Activated CD4-positive, alpha-beta T cell treated with anti-CD3 and anti-CD28 coated beads, Interleukin-2, amount 50 U/mL, for 48 hours (primary cell): ENCODE measurements at regions not wholly inside any gene's neighbourhood (a gene's known extent, or its start where the extent isn't known, plus 50 kb on each side); places are given as distances from the start of the nearest gene placed in this dataset.
"Not testable (repeated sequence)": the region's sequence is repeated elsewhere in the genome, so short reads cannot be mapped to it uniquely, and the experiment has no call there.

Source experiments
- DNase-seq, 2 experiments: peaks; one replicate each; pipeline ENCODE4 v3.0.0-alpha.2; 2020

DNA sequence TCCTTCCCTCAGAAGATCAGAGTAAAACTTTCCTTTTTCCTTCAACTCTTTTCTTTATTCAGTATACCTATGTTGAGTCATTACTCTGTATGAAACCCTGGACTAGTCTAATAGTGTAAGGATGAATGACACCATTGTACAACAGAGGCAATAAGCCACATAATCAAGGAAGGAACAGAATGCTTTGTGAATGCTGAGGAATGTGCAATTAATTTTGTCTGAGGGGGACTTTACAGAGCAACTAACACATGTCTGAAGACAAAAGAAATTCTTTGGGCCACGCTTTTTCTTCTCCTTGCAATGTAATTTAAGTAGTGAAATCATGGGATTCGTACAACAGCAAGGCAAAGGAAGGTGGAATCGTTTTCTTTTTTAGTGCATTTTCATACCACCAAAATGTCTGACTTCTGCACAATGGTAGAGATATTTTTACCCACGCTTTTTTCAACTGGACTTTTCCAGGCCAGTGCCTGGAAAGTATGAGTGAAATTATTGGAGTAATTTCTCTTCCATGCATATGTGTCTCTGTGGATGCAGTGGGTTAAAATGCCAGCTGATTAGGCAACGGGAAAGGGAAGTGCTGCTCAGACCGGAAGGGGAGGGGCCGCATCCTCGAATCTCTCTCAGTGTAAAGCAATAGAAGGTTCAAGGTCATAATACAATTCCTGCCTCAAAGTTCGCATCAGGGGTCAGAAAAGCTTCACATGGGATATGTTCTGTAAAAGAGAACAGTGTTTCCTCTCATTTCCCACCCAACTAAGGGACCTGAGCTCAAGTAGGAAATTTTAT, 89.9 kb upstream of the MTHFD1L start:
- no peak for DNase-seq

DNA sequence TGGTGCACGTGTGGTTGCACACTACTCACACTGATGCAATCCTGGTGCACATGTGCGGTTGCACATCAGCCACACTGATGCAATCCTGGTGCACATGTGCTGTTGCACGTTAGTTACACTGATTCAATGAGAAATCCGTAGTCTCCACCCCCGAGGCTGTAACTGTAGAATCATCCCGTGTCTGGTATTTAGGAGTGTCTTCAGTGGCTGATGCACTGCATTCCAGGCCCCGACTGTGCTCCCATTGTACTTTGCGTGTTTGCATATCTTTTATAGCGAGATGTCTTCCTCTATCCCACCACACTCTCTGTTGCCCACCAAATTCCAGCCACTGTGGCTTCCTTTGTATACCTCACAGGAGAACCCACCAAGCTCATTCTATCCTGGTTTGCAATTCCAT, 87.8 kb upstream of the MTHFD1L start:
- no peak for DNase-seq

DNA sequence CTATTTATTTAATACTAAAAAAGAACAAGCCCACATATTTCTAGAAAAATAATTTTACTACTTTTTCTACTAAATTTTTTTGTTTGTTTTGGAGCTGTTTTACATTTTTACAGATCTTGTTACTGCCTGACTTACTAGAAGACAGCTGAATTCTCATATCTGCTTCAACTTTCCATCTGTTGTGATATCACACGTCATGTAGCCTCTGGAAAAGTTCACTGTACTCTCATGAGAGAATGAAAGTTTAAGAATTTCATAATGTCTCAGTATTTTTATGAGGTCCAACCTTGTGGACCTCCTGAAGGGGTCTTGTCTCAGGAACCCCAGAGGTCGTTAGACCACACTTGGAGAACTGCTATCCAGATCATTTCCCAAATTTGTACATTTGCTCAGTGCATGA, 81.7 kb upstream of the MTHFD1L start:
- DNase-seq, result no peak

DNA sequence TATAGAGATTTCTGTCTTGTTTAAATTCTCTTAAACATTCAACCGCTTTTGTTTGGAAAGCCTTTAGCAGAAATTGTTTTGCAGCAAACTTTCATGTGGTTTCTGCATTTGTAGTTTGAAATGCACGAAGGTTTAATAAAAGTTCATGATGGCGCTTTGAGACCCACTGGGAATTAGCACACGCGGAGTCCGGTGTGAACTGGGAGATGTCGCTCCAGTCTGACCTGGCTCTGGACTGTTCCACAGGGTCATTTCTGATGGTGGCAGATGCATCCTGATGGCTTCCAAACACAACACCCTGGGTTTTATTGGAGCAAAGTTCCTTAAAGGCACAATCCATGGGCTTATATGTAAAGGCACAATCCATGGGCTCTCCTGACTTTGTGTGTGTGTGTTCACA, 78.1 kb upstream of the MTHFD1L start:
- no peak for DNase-seq

DNA sequence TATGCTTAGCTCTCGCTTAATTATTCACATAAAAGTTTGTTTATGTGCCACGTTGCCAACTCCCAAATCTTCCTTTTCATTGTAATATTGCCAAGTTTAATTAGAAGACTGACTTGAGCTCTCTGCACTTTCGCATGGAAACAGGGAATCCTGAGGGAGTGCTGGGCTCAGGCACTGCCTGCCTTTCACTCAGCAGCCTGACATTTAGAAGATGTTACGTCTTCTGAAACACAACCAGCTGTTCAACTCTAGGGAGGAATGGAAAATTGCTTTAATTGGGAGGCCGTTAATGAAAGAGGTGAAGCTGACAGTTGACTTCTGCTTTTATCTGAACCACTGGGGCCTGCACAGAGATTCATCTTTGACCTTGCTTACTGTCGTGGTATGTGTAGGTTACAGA, 77.4 kb upstream of the MTHFD1L start:
- no peak for DNase-seq

DNA sequence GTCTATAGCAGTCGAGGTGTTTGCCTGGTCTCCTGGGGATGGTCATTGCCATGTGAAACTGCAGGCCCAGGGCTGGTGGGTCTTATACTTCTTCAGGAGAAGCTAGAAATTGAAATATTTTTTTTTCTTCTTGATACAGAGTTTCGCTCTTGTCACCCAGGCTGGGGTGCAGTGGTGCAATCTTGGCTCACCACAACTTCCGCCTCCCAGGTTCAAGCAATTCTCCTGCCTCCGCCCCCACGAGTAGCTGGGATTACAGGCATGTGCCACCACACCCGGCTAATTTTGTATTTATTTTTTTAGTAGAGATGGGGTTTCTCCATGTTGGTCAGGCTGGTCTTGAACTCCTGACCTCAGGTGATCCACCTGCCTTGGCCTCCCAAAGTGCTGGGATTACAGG, 75.6 kb upstream of the MTHFD1L start:
- DNase-seq, result not testable (repeated sequence)

DNA sequence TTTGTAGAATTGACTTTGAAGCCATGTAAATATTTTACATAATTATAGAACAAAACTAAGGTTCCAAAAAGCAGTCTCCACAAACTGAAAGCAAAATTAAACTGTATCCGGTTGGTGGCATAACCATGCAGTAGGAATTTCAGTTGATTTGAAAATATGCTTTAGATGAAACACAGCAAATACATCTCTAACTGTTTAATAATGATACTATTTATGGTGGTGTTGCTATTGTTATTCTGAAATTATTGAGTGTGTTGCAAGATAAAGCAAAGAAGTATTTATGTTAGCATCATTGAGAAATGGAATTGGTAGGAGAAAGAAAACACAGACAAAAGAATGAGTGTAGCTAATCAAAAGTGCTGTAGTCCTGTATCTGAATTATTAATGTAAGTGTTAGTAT, 73.8 kb upstream of the MTHFD1L start:
- DNase-seq, result no peak

DNA sequence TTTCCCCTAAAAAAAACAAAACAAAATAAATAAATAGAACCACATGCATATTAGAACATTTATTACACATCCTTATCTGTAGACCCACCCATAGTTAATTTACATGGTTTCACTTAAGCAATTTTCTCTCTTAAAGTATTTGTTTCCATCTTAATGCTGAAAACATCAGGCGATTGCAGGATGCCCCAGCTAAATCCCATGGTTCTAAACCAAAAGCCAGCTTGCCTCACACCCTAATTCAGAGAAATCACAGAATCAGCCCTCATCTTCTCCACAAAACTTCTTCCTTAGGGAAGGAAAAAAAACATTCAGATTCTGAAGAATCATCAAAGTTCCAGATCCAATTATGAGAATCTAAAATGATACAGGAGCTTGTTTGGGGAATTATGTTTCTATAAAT, 67.6 kb upstream of the MTHFD1L start:
- DNase-seq, result no peak

DNA sequence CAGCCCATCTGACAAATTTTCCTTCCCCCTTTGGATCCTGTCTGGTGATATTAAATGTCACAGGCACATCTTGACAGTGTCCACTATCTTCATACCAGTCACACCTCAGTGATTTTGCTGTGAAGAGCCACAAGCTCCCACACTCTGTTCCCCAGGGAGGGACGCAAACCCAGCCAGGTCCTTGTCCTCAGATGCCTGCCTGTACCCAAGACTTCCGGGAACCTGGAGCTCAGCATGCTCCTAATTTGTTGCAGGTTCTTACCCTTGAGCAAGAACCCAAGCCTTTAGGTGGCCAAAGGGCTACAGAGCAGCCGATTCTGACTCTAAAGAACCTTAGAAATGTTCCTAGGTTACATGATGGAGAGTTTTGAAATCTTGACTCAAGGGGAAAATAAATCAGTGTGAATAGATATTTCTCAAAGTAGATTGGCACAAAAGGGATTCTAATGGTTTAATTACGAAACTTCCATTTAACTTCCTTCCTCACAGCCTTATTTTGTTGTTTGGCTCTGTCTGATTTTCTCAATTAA, 66.2 kb upstream of the MTHFD1L start:
- DNase-seq, result no peak

DNA sequence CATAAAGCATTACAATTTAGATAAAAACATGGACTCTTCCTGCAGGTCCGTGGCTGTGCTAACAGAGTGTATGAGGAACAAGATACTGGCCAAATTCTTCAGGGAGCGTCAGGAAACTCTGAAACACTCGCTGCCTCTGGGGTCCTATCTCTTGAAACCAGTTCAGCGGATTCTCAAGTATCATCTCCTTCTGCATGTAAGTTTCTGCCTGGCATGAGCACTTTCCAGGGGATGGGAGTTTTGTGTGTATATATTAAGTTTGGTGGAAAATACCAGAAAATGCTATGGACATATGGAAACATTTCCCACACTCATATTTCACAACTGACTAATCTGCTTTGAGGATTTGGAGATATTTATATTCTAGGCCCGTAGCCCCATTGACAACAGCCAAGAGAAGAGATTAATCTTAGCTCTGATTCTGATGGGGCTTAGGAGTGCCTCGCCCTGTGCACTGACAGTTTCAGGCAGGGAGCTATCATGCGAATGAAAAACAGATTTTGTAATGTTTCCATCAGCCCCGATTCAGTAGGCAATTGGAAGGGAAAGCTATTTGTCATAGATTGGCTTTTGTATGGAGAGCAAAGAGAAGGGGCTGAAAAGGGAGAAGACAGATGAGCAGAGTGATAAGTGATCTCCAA, 64.7 kb upstream of the MTHFD1L start:
- DNase-seq, result no peak

DNA sequence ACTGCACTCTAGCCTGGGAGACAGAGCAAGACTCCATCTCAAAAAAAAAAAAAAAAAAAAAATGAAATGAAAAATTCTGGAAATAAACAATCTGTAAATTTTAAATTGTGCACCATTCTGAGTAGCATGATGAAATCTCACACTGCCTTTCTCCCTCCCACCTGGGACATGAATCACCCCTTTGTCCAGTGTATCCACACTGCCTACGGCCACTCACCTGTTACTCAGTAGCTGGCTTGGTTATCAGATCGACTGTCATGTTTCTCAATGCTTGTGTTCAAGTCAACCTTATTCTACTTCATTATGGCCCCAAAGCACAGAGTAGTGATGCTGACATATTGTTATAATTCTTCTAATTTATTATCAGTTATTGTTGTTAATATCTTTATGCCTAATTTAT, 58.7 kb upstream of the MTHFD1L start:
- no peak for DNase-seq

DNA sequence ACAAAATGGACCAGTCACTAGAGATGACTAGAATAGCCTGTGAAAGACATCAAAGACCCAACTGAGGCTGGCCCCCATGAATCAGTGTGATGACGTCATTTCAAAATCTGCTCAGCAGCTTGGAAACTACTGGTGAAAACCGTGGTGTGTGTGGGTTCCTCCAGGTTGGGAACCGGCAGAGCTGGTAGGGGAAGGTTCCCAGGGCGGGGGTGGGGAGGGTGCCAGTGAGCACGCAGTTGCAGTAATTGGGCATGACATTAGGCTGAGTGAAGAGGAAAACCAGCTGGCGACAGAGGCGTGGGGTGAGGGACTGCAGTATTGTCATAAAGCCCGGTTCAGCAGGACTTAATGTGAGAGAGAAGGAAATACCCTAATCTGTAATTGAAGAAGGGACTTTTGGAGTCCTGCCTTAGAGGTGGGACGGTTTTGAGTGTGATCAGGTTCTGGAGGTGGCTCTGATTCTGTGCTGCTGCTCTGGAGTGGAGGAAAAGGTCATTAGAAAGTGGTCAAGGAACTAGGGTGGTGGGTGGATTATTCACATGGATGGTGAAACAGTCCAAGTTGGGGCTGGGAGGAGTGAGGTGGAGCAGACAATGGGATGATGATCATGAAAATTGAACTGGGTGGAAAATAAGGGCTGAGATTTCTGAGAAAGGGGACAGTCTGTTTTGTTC, 52.0 kb upstream of the MTHFD1L start:
- peak; percentile 67 to 76 for DNase-seq

DNA sequence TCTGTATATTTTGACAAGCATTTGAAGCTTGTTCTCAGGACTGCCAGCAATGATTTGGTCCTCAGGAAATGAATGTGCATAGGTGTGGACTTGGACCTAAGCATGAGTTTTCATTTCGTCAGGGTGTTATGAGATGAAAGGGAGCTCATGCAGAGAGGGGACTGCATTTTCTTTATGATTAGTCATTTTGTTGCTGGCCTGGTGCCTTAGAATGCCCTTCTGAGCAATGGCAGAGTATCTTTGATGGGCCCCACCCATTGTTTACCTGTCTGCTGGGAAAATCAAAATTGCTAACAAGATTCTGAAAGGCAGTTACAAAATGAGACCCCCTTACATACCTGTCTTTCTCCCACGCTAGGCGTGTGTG, 51.5 kb upstream of the MTHFD1L start:
- DNase-seq, result no peak
